Hepatocyte (in vitro differentiated cells): ENCODE measurements at regions not wholly inside any gene's neighbourhood (a gene's known extent, or its start where the extent isn't known, plus 50 kb on each side); places are given as distances from the start of the nearest gene placed in this dataset.

Experiments used
- EZH2 ChIP-seq: fragments of 200-600 bp; sonication (generic); IDR thresholded peaks from 2 replicates; pipeline ENCODE4 v1.6.1; 2016; ENCODE audit warnings: antibody characterized with exemption, mild to moderate bottlenecking, borderline replicate concordance
- TF ChIP-seq, protein P1 (sequence below): fragments of 200-600 bp; sonication (generic); IDR thresholded peaks from 2 replicates; pipeline ENCODE4 v1.5.1; 2016; ENCODE audit warnings: antibody characterized with exemption, mild to moderate bottlenecking; ENCODE audit not compliant: poor library complexity

DNA sequence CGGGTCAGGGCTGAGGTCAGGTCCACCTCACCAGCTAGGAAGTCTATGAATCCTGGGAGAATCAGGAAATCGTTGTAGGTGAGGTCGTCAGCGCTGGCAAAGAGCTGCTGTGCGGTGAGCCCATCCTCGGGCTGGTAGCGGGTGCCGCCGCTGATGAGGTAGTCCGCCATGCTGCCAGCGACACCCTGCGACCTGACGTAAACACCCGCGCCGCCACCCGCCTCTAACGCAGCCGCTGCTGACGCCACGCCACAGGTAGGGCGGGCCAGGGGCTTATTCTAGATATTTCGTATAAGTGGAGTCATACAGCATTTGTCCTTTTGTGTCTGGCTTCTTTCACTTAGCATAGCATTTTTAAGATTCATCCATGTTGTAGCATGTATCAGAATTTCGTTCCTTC, 220.2 kb upstream of the ATP6AP2 start:
- no peak for TF ChIP-seq EZH2
- TF ChIP-seq, protein P1, sequence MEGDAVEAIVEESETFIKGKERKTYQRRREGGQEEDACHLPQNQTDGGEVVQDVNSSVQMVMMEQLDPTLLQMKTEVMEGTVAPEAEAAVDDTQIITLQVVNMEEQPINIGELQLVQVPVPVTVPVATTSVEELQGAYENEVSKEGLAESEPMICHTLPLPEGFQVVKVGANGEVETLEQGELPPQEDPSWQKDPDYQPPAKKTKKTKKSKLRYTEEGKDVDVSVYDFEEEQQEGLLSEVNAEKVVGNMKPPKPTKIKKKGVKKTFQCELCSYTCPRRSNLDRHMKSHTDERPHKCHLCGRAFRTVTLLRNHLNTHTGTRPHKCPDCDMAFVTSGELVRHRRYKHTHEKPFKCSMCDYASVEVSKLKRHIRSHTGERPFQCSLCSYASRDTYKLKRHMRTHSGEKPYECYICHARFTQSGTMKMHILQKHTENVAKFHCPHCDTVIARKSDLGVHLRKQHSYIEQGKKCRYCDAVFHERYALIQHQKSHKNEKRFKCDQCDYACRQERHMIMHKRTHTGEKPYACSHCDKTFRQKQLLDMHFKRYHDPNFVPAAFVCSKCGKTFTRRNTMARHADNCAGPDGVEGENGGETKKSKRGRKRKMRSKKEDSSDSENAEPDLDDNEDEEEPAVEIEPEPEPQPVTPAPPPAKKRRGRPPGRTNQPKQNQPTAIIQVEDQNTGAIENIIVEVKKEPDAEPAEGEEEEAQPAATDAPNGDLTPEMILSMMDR = no peak
